ENCODE measurements at regions not wholly inside any gene's neighbourhood (a gene's known extent, or its start where the extent isn't known, plus 50 kb on each side); places are given as distances from the start of the nearest gene placed in this dataset.

DNA sequence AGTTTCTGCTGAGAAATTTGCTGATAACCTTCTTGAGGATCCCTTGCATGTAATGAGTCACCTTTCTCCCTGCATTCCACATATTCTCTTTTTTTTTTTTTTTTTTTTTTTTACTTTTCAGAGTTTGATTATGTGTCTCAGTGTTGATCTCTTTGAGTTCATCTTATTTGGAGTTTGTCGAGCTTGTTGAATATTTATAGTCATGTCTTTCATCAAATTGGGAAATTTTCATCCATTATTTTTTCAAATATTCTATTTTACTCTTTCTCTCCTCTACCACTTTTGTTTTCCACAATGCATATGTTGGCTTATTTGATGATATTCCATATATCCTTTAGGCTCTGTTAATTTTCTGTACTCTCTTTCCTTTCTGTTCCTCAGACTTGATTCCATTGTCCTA, 136.1 kb downstream of the MAD2L1 start:
- no peak for DNase-seq

DNA sequence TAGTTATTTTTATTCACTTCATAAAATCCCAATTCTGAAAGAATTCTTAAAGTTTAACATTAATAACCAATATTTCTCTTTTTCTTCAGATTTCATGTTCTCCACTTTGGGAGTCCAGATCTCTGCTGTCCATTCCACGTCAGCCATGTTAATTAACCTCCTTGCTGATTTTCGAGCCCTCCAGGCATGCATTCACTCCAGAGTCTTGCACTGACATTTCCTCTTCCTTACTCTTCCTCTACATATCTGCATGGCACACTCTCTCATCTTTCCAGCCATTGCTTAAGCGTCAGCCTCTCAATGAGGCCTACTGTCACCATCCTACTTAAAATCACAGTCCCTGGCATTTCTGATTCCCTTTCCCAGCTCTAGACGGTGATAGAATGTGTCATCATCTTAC, 144.8 kb downstream of the MAD2L1 start:
- DNase-seq = no peak

DNA sequence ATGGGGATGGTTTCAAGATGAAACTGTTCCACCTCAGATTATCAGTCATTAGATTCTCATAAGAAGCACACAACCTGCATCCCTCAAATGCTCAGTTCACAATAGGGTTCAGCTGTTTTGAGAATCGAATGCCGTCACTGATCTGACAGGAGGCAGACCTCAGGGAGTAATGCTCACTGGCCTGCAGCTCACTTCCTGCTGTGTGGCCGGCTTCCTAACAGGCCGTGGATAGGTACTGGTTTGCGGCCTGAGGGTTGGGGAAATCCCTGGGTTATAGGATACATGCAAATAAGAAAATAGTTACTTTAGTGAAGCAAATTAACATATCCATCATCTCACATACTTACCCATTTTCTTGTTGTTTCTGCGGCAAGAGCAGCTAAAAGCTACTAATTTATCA, 160.4 kb downstream of the MAD2L1 start:
- DNase-seq = no peak

DNA sequence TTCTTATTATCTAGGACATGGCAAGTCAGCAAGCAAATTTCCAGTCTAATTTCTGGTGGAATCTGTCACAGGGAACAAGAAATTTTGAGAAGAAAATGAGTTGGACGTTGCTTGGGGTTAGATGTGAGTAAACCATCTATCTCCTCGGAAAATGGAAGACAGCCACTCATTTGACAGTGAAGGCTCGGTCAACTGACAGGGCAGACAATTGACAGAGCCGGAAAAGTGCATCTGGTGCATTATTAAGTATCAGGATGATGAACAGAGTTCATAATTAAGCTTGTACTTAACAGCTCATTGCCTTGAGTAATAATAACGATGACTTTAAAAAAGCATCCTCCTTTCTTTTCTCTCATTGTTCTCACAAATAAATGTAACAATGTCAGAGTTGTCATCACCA, 168.4 kb downstream of the MAD2L1 start:
- no peak for DNase-seq

DNA sequence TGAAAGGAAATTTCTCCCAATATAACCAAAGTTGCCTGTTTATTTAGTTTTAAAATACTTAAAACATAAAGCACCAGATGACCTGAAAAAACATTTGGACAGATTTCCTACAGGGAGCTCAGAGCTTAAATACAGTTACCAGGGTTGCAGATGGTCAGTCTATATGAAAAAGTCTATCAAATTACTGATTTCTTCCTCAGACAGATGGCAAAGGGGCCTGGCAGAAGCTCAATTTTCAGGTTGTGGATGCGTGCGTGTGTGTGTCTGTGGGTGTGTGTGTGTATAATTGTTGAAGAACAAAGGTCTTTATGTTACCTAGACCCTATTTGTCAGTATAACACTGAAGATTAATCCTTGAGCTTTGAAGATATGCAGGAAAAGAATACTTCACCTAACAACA, 169.4 kb downstream of the MAD2L1 start:
- DNase-seq = peak; percentile 72

DNA sequence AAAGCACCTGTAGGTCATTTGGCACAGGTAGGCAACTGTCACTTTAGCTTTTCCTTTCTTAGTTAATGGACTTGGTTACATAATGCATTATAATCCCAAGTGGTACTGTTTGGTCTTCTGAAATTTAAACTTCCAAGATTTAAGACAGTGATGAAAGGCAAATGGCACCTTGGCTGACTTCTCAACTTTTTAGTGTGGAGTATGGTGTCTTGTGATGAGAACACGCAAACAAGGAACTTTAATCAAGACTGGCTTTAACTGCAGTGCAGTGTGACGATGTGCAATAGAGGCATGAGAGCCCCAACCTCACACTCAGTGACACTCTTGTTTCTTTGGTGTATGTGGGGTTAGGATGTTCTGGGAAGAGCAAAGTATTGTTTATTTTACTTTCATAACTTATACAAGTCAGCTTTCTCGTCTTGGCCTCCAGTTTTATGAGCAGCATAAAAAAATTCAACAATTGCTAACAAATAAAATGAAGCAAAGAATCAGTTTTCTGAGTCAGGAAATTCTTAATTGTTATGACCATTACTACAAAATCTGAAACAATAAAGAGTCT, 171.9 kb downstream of the MAD2L1 start:
- no peak for DNase-seq

DNA sequence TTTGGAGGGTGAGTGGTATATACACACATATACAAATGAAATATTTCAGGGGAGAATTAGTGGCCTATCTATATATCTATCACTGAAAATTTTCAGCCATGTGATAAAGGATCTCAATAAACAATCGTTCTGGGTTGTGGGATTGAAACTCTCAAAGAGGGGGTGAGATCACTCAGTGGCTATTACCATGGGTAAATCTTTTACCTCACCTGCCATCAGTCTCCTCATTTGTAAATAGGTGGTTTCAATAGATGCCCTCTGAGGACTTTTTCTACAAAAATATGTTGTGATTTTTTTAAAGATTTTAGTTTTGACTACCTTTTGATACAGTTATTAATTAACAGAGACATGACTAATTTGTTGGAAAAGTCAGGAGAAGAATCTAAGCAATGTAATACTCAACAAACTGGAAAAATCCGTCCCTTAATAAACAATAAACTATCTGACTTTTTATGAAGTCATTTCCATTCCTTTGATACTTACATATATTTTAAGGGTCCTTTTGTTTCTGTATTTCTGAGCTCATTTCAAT, 192.8 kb downstream of the MAD2L1 start:
- no peak for DNase-seq

DNA sequence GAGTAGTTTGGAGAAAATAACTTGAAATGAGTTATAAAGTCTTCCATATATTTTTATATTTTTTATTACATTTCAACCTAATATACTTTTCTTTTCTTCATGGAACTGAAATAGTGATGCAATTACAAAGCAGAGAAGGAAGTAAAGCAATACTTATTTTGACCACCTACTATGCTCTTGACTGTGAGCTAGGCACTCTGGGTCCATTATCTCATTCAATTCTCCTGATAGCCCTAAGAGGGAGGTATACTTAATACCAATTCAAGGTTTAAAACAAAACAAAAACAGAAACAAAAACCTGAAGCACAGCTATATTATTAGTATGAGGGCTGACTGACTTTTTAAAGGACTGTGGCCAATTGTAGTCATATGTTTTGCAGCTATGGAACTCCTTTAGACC, 193.5 kb downstream of the MAD2L1 start:
- no peak for DNase-seq

DNA sequence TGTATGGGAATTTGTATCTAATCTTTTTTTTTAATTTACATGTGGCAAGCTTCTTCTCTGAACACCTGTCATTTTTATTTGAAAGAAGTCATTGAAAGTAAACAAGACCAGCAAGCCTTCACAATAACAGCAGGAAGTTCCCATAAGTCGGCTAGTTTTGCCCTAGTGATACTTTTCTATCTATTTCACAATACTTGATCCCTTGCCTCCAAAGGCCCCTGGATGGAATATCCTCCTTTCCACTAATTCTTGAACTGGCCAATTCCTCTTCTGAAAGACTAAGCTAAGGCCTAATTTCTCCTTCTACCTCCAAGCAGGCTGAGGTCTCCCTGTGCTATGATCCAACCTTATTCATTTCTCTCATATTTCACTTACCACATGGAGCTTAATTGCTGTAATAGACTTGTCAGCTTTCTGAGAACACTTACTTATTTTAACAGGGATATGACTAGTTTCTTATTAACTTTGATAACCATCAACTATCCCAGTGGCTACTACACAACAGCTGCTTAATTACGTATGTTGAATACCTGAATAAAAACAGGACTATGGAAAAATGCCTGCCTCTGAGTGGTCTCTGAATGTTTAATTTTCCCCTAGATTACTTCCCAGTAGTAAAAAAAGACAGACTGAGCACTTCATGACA, 194.2 kb downstream of the MAD2L1 start:
- DNase-seq = no peak

DNA sequence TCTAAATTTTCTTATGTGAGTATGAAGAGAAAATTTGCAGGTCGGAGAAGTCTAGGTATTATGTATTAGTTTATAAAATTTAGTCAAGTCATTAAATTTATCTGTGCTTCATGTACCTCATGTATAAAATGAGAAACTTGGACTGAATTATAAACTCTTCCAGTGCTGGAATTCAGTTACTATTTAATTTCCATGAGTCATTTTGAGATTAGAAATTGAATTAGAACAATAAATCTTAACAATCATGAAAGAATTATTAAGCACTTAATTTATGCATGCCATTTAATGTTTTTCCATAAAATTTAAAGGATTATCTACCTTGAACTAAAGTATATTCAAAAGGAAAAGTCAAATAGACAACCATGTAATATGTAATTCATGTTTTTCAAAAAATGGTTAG, 195.8 kb downstream of the MAD2L1 start:
- DNase-seq = no peak

DNA sequence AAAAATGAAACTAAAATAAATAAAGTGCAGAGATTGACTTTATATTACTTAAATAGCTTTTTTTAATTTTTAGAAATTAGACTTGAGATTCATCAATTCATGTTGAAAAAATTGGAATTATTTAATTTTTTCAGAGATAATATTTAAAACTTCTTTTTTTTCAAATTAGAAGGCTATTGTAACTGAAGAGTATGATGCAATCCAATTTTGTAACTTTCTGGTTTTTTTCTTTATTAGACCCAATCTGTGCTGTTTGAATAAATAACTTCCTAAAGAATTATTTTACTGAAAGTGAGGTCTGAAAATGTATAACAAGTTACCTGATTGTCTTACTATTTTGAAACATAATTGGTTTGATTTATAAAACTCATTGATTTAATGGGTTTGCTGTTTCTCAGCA, 200.9 kb downstream of the MAD2L1 start:
- DNase-seq = no peak

DNA sequence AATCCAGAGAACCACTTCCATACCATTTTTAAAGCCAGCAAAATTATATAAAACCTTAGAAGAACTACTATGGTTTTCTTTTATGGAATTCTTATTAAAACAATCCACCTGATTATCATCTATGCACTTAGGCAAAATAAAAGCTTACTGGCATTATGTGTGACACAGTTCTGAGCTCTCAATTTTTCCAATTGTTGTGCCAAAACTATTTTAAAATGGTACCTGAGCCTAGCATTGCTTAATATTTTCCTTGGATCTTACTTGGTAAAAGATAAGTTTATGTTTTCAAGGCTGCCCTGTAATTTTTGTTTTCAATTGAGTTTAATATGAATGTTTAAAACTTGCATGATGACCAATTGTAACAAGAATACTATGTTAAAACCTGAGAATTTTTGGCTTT, 201.3 kb downstream of the MAD2L1 start:
- DNase-seq = no peak

DNA sequence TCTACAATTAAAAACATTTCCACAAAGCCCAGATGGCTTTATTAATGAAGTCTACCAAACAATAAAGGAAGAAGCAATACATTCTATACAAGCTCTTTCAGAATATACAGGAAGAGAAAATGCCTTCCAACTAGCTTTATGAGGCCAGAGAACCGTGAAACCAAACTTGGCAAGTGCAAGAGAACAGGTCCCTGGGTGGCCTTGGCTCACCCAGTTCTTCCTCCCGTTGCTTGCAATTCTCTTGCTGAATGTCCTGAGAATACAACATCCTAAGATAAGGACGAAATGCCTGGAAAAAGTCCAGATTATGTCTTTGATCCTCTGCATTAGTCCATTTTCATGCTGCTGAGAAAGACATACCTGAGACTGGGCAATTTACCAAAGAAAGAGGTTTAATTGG, 204.9 kb downstream of the MAD2L1 start:
- DNase-seq = no peak

DNA sequence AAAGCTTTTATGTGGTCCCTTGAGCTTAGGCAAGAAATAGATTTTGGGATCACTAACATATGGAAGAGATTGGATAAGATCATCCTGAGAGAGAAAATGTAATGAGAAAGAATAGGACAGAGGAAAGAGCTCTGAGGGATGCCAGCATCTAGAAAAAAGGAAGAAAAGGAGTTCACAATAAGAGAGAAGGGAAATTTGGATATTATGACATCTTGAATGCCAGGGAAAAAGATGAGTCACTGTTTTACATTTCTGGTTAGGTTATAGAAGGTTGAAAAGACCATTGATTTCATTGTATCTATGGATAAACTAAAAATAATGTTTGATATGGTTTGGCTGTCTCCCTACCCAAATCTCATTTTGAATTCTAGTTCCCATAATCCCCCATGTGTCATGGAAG, 208.5 kb downstream of the MAD2L1 start:
- DNase-seq = no peak

DNA sequence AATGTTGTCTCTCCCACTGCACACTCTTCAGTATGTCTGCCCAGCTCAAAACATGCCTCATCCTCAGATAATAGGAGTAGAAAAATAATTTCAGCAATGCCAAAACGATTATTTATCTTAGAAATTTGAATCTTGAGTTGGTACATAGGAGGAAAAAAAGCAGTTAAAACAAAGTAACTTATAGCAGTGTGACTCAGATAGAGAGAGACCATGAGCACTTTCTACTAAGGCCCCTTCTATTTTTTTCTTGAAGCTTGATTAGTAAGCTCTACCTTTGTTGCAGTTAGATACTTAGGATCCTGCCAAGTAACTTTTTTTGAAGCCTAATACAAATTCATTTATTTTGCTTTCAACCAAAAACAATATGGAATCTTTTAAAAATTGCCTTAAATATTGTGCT, 212.3 kb downstream of the MAD2L1 start:
- DNase-seq = no peak

DNA sequence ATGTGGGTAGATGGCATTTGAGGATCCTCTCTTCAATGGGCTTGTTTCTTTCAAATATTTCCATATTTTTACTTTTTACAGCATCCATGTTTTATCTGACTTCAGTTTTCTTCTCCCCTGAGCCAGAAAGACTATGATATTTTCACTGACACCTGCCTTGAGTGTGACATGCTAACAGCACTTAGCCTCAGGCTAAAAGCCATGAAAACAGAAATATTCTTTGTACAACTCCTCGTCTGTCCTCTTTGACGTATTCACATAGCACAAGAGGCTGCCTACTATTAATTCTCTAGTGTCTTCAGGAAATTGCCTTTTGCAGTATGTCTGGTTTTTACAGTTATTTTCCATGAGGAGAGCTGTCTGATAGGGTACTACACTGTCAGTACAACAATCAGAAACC, 215.0 kb downstream of the MAD2L1 start:
- no peak for DNase-seq

DNA sequence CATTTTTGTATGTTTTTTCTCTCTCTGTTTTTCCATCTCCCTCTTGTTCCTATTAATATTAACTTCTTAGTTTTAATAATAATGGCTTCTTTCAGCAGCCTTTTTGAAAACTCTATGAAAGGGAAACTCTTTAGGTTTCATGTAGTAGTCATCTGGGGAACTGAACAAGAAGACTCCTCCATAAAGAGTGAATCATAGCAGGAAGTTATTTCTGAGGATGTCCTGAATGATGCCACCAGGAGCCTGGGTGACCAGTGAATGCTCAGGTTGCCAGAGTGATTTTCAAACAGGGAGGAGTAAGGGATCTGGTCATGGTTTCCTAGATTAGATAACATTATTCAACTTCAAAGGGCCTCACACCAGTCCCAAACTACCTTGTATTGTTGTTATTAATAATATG, 212.8 kb upstream of the PDE5A start:
- DNase-seq = no peak

DNA sequence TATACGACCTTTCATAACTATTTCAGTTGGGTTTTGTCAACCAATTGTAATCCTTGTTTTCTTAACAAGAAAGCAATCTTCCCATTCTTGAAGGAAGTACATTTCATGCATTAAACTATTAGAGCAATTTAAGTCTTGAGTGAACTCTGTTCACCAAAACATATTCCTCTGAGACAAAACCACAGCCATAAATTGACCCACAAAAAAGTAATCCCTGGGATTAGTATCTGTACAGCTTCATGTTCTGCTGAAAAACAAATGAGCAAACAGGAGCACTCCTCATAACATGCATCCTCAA, 207.0 kb upstream of the PDE5A start:
- DNase-seq = no peak

DNA sequence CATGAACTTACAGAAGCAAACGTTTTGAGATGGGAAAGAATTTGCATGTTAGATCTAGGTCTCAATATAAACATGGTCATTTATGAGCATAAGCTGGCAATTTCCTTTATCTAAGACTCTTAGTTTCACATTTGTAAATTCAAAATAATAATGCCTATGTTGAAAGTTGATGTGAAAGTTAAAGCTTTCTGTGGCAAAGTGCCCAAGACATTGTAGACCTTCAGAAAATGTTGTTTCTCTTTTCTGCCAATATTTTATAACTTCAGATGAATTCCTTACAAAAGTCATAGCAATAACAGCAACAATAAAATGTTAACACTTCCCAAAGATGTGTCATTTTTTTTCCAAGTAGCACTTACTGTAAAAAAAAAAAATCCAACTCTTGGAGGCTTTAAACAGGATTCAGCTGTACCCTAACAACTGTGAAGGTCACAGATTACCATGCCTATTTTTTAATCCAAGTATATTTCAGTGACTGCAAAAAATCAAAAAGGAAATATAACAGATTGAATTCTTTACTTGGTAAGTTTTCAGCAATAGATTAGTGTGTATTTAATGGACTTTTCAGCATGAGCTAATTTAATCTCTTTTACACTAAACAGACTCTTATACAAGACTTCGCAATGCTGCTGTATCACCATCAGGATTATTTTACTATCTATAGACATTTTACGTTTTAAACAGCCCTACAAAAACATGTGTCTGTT, 206.5 kb upstream of the PDE5A start:
- DNase-seq = no peak

DNA sequence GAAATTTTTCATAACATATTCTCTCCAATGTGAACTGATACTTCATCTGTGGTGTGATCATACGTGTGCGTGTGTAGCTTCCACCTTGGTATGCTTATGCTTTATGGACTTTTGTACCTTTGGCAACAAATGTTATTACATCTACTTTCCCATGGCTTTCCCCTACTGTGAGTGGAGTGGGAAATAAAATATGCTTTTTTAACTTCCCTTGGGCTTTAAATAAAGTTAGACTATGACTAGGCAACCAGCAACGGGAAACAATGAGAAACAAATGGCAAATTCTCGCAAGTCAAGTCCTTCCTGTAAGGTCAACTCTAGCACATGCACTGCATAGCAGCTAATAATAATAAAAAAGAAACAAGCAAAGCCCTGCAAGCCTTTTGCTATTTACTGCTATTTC, 205.0 kb upstream of the PDE5A start:
- DNase-seq = no peak

DNA sequence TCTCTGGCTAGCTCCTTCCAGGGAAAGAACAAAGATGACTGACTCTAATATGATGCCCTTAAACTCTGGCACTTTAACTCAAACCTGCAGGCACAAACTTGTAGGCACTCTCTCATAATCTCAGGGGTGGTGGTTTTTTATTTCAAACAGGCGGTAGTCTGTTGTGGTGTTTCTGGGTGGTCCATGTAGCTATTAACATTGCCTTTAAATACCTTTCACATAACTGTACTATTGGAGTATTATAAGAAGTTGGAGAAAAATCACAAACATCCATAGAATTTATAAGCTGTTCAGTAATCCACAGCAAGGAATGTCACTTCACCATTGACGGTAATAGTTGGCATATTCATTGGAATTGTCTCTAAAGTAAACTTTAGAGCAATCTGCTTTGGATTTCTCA, 204.2 kb upstream of the PDE5A start:
- no peak for DNase-seq

DNA sequence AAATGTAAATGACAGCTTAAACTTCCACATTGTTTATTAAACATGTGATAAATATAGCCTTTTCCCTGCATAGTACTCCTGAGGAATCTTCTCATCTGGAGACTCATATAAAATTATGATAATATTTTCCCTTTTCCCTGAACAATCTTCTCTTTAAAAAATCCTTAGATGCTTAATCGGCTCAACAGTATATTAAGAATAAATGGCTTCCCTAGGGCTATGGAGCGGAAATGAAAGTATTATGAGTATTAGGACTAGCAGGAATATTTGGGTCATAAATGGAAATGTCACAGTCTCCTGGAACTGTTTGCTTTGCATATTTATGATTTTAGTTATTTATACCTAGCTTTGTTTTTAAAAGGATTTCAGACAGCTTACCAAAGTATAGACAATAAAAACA, 200.7 kb upstream of the PDE5A start:
- no peak for DNase-seq

DNA sequence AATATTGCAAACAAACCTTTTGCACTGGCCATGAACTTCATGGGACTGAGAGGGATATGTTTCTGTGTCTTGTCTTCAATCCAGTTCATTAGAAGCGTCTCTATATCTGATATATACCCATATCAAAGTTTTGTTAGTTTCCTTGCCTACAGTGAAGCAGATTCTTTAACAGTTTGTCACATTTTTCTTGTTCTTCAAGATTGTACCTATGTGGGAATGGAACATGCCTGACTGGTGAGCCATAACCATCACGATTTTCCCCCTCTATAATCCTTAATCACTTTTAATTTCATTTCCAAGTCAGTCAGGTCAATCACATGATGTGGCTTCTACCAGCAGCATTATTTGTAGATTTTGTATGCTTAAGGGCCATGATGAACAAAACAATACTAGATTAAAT, 197.1 kb upstream of the PDE5A start:
- no peak for DNase-seq

DNA sequence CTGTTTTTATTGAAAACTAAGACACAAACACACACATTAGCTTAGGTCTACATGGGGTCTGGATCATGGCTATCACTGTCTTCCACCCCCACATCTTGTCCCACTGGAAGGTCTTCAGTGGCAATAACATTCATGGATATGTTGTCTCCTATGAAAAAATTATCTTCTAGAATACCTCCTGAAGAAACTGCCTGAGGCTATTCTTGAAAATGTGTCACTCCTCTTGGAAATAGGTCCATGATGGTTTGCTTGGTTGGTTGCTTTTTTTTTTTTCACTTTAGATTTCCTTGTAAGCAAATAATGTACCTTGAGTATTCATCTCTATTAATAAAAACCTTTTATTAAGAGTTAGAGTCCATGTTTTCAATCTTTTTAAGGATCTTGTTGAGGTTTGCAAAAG, 195.3 kb upstream of the PDE5A start:
- DNase-seq = no peak

DNA sequence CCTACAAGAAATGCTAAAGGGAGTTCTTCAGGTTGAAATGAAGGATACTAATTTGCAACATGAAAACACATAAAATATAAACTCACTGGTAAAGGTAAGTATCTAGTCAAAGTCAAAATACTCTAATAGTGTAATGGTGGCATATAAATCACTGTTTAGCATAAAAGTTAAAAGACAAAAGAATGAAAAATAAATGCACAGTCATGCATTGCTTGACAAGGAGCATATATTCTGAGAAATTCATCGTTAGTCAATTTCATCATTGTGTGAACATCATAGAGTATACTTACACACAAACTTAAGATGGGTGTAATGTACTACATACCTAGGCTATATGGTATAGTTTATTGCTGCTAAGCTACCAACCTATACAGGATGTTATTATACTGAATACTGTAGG, 194.4 kb upstream of the PDE5A start:
- DNase-seq = no peak
